GM12875 (cell line): ENCODE measurements at regions not wholly inside any gene's neighbourhood (a gene's known extent, or its start where the extent isn't known, plus 50 kb on each side); places are given as distances from the start of the nearest gene placed in this dataset.
A peak's percentile ranks its signal among the peaks of the same experiment; 100 is the strongest.

Source experiments
- H3K4me3 ChIP-seq: one replicate; pipeline ENCODE4 v1.5.1; 2011; ENCODE audit warnings: low read depth, low read length, control low read depth
- CTCF ChIP-seq: IDR thresholded peaks from 2 replicates; pipeline ENCODE4 v1.5.1; 2011; ENCODE audit warnings: low read depth, mild to moderate bottlenecking, control low read depth, inconsistent platforms, low read length, moderate library complexity, borderline replicate concordance; ENCODE audit not compliant: insufficient read depth

- no peak for TF ChIP-seq CTCF
- H3K4me3 ChIP-seq = no peak overlapping the region
These were observed 996.5 kb downstream of the TUSC7 start for GRCh38 chr3:117706037-117706436.

GRCh38 chr3:117706756-117707155, 997.2 kb downstream of the TUSC7 start:
- no peak overlapping the region for H3K4me3 ChIP-seq
- no peak for TF ChIP-seq CTCF

DNA sequence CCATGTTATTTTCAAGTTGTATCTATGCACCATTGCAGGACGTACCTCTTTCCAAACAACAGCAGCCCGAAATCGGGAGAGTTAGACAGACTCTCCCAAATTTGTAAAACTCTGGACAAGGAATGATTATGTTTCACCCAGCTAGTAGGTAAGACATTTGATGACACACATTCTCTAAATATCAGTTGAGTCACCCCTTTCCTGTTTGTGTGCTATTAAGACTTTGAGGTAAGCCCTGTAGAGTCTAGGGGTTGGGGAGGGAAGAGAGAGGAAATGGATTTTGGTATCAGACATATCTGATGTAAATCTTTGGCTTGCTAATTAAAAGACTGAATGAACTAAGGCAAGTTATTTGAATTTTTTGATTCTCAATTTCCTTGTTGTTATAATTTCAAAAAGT, 999.0 kb downstream of the TUSC7 start:
- H3K4me3 ChIP-seq = no peak overlapping the region
- TF ChIP-seq CTCF = no peak

GRCh38 chr3:117709108-117709507, 999.5 kb downstream of the TUSC7 start:
- no peak overlapping the region for H3K4me3 ChIP-seq
- TF ChIP-seq CTCF = no peak

- no peak overlapping the region for H3K4me3 ChIP-seq
- TF ChIP-seq CTCF = no peak
These were observed 1000.9 kb downstream of the TUSC7 start for GRCh38 chr3:117710501-117710900.

DNA sequence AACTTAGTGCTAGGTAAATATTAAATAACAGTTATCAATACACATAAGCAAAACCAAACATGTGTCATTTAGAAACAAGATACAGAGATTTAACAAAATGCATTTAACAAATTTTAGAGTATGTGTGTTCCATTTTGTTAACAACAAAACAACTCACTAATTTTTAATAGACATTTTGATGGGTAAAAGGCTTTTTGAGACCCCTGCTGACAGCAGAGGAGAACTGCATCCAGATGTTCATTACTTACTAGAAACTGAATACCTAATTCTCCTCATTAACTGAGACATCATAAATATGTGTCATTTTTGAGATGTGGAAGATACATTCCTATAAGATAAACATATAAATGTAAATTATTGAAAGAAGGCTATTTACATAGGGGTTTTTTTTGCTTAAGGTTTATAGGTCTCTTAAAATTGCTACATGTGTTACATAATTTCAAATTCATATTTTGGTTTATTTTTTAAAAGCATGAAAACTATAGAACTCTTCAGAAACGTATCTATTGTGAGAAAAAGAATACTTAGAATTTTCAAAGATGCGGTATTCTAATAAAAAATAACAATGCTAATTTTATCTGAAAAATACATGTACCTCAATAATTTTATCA, 1009.8 kb downstream of the TUSC7 start:
- H3K4me3 ChIP-seq = no peak overlapping the region
- TF ChIP-seq CTCF = peak; percentile 43; the same call in 1 of the 2 replicates

GRCh38 chr3:117721866-117722265, 1012.3 kb downstream of the TUSC7 start:
- no peak overlapping the region for H3K4me3 ChIP-seq
- no peak for TF ChIP-seq CTCF
